ENCODE measurements at regions not wholly inside any gene's neighbourhood (a gene's known extent, or its start where the extent isn't known, plus 50 kb on each side); places are given as distances from the start of the nearest gene placed in this dataset.
A peak's percentile ranks its signal among the peaks of the same experiment; 100 is the strongest.

- DNase-seq: peak; percentile 57
These were observed 56.6 kb upstream of the SMOC2 start for GRCh38 chr6:168384045-168385036.

- DNase-seq: no peak
These were observed 55.8 kb upstream of the SMOC2 start for GRCh38 chr6:168385037-168385759.

- DNase-seq: no peak
These were observed 54.9 kb upstream of the SMOC2 start for GRCh38 chr6:168385858-168386735.

GRCh38 chr6:168386973-168387372 is 54.0 kb upstream of the SMOC2 start:
- DNase-seq: no peak

DNA sequence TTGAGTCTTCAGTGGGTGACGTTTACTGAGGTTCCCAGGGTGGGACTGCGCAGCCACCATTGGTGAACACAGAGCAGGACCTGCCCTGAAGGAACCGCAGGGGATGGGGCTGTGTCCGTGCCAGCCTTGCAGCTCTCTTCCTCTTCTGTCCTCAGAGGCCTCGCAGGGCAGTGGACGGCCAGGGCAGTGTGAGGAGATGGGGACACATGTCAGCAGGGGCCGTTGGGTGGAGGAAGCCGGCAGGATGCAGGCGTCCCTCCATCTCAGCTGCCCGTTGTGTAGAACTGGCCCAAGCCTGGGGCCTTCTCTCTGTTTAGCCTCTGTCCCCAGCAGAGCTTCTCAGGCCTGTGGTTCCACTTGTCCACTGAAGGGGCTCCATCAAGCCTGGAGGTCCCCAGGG is 53.6 kb upstream of the SMOC2 start:
- no peak for DNase-seq

DNA sequence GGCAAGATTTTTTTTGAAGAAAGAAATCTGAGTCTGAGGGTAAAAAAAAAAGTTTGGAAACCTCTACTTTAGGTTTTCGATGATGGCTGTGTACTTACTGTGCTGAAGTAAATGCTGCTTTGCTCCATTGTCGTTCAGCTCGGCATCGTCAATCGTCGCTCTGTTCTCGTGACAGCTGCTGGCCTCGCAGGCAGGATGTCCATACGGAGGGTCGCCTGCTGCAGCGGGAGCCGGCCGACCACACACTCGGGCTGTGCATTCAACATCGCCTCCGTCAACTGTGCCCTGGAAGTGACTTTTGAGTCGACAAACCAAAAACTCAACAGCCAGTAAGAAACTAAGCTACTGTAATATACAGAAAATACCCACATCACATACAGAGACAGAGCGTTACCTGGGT is 53.1 kb upstream of the SMOC2 start:
- no peak for DNase-seq

- DNase-seq: peak; percentile 52
These were observed 52.0 kb upstream of the SMOC2 start for GRCh38 chr6:168388641-168389633.

- no peak for DNase-seq
These were observed 50.1 kb upstream of the SMOC2 start for GRCh38 chr6:168390749-168391420.
